Smooth muscle cell of the brain vasculature (primary cell): ENCODE measurements at regions not wholly inside any gene's neighbourhood (a gene's known extent, or its start where the extent isn't known, plus 50 kb on each side); places are given as distances from the start of the nearest gene placed in this dataset.
"Not testable (repeated sequence)": the region's sequence is repeated elsewhere in the genome, so short reads cannot be mapped to it uniquely, and the experiment has no call there.

Experiments
- DNase-seq: peaks from one replicate; pipeline ENCODE4 v3.0.0-alpha.2; 2012; ENCODE audit warnings: low read depth, low spot score

DNA sequence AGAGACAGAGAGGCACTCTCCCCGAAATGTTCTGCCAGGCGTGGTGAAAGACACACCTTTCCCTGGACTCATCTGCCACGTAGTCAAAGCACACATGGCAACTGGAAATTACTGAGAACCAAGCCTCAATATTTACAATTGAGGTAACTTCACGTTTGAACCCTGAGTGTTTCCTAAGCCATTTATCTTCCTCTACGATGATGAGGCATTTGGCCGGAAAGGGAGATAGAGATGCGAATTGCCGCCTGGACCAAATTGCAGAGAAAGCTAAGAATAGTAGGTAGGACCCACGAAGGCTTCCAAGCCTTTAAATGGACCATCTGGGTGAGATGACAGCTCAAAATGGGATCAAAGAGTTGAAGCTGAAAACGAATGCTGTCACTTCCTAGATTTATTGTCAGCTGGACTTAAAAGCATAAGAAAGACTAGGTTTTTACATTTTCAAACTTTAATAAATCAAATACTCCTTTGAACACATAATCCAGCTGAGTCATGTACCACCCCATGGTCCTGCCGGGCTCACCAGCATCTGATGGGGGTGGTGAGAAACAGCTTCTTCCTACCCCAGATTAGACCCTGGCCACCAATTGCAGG lies 135.6 kb upstream of the LYZL2 start:
- DNase-seq: no peak

DNA sequence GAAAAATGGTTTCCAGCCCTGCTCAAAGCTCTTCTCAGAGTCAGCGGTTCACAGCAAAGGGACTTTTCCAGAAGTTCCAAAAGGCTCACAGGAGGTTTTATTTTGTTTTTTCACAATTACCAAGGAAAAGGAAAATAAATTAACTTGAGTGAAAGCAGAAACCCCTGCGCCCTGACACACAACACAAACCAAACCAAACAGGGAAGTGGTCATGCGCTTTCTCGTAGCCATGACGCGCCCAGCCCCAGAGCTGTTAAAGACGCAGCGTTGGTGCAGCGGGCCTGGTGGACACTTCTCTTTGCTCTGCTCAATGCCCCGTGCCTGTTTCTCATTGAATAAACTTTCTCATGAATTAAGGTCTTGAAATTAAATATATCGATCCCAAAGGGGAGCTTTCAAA lies 134.4 kb upstream of the LYZL2 start:
- DNase-seq: no peak

DNA sequence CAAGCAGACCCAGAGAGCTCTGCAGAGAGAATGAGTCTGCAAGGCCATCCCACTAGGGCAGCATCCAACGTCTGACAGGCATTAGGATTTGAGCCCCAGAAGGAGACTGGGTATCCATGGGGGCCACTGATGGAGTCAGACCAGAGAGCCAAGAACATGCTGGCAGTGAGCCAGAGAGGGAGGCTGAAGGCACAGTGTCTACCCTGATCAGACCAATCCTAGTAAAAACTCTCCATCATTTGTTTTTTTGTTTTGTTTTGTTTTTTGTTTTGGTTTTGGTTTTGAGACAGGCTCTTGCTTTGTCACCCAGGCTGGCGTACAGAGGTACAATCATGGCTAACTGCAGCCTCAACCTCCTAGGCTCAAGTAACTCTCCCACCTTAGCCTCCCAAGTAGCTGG lies 133.1 kb upstream of the LYZL2 start:
- DNase-seq: no peak

DNA sequence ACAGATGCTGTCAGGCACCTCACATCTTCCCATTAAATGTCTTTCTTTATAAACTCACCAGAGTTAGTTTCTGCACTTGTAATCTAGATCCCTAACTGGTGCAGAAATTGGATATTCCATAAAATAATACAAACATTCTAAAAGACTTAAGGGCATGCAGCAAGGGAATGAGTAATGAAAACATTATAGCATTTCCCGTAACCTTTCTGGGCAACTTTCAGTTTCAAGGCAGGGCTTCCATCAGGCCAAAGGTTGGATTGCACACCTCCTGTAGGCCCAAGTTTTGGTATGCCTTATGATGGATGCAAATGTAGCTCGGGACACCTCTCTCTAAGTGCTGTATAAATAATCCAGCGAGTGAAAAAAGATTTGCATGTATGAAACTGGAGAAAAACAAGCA lies 129.9 kb upstream of the LYZL2 start:
- DNase-seq: peak; percentile 52

DNA sequence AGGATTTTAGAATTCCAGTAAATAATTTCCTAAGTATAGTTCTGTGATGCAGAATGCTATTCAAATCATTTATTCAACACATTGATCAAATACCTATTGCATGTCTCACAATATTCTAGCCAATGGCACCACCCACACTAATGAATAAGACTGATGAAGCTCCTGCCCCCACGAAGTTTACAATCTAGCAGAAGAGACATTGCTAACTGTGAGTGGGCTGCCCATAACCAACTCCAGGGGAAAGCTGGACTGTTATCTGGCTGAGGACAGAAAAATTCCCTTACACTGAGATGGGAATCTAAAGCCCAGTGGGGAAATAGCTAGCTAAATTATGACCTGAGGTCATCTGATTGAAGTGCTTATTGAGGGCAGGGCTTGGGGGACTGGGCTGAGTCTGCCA lies 128.8 kb upstream of the LYZL2 start:
- DNase-seq: no peak

DNA sequence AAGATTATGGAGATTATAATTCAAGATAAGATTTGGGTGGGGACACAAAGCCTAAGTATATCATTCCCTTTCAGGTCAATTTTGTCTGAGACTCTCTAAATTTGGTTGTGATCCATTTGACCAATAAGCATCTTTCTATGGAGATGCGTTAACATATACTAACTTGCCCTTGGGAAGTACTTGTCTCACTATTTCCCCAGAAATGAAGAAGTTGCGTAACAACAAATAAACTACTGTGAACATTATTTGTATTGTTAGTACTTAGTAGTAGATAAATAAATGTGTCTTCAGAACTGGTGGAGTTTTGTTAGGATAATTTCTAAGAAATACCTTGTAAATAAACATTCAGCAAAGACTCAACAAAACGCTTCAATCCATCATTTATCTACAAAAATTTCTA lies 127.3 kb upstream of the LYZL2 start:
- DNase-seq: no peak

DNA sequence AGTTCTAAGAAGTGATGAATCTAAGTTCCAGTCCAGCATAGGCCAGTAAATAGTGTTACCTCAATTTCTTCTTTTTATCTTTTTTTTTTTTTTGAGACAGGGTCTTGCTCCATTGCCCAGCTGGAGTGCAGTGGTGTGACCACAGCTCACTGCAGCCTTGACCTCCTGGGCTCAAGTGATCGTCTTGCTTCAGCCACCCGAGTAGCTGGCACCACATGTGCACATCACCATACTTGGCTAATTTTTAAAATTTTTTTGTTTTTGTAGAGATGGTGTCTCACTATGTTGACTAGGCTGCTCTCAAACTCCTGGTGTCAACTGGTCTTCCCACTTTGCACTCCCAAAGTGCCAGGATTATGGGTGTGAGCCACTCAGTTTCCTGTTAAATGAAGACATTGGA lies 126.6 kb upstream of the LYZL2 start:
- DNase-seq: no peak

DNA sequence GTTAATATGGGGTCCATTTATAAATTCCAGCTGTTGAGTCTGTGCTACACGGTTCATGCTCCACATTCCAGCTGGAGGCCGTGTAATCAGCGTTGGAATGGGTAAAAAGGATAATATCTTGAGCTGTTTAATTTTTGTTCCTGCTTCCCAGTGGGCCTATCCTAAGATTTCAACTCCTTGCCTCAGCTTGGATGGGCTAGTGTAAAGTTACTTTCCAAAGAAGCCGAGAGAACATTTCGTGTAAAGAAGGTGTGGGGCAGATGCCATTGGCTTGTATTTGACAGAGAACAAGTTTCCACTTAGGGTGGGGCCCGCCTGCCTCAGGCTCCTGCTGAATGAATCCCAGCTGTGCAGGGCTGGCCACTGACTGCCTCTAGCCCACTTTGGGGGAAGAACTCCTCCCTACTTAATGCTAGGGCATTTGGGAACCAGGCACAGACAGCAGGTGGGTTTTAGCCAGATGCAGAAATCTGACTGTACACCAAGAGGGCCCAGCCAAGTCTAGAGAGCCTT lies 125.9 kb upstream of the LYZL2 start:
- no peak for DNase-seq

DNA sequence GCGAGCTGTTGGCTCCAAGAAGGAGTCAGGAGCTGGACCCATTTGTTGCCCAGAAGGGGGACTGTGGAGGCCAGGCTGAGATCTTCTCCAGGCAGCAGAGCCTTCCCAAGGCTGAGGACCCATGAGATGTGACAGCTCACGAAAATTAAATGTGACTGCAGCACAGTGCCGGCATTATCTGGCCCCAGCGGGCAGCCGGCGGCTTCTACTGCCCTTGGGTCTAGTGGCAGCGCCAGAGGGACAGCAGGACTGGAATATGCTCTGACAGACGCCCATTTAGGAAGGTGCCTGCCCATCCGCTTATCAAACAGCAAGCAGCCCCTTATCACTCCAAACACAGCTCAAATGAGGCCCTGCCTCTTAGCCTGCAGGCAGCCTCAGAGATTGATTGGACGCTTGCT lies 122.9 kb upstream of the LYZL2 start:
- DNase-seq: no peak

DNA sequence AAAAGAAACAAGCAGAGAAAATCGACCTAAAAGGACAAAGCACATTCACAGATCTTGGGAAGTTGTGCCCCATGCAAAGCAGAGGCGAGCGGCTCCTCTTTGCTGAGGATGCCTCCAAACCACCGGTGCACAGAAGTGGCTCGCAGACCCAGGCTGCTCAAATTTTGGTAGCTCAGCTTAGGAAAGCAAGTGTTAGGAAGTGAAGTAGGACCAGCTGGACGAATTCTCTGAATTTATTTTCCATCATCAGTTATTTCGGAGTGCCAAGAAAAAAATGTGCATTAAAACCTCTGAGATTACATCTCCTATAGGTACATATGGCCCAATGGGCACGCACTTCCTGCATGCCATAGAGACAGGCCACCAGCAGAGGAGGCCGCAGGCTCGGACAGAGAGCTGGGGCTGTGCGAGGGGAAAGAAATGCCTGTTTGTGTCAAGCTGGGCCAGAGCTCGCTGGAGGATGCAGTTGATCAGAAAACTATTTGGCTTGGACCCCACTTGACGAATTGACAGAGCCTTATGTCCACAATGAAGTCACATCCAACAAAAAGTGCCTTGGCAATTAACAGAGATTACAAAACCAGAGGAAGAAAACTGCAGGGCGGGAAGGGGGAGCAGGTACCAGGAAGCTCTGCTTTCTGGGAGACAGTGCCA lies 122.3 kb upstream of the LYZL2 start:
- peak; percentile 40 for DNase-seq

DNA sequence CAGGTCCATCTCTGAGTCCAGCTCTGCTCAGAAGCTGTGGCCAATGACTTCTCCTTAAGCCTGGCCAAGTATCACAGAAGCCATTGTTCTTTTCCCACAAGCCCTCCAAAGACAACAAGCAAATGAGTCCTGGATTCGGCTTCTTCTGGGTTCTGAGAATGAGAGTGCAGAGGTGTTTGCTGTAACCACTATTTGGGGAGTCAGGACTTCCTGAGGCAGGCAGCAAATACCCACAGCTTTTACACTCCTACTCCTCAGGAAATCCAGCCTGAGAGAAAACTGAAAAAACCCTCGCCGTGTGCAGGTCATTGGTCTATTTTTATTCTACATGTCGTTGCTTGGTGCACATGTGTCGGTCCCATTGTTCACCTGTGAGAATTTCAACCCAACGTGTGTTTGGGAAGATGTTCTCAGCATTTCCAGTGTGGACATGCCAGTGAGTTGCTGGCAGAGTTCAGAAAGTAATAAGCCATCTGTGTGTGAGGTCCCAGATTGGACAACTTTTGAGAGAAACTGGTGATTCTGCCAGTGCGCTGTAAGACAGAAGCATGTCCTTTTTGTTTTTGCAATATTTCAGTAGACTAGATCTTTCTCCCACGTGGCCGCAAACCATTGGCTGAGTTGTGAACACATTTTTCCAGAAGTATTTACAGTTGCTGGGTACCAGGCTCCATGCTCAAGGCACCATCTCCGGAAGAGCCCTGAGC lies 121.6 kb upstream of the LYZL2 start:
- no peak for DNase-seq

DNA sequence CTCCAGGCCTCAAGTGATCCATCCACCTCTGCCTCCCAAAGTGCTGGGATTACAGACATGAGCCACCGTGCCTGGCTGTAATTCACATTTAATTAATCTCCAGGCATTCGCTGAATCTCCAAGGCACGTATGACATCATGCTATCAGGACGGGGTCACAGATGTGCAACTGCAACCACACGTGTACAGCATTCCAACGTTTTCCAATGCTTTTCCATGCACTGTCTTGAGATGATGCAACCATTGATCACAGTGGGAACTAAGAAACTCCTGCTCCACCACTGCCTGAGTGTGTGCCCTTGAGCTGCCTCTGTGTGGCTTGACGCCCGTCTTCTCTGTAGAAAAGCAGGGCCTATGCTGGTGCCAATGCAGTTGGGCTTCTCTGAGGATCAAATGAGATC lies 119.8 kb upstream of the LYZL2 start:
- DNase-seq: no peak

DNA sequence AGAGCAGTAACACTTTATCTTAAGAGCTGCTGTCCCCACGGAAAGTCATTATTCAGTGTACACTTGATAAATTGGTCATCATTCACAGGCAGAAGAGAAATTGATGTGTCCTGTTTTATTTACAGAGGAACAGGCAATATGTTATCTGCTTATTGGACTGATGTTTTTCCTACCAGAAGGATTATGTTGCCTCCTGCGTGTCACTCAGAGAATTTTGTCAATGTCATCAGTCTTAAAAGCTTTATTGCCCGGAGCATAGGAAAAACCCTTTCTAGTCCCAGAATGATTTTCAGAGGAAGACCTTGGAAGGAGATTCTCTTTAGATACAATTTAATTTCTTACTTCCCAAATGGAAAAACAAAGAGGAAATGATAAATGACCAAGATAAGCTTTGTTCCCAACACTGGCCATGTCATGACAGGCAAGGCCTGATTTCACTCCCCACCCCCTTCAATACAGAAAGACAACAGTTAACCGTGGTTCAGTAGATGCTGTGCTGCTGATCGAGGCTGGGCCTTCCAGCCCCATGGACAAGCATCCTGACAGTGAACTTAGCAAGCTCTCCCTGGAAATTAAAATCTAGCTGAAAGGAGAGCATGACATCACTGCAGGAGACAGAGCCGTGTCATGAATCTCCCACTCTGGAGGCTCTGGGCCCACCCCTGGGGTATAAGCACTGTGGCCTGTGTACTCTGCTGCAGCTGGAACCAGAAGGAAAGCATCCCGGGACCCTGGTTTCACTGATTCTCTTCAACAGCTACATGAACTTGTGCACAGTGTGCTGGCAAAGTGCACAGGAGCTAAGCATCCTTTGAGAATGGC lies 118.8 kb upstream of the LYZL2 start:
- DNase-seq: no peak

DNA sequence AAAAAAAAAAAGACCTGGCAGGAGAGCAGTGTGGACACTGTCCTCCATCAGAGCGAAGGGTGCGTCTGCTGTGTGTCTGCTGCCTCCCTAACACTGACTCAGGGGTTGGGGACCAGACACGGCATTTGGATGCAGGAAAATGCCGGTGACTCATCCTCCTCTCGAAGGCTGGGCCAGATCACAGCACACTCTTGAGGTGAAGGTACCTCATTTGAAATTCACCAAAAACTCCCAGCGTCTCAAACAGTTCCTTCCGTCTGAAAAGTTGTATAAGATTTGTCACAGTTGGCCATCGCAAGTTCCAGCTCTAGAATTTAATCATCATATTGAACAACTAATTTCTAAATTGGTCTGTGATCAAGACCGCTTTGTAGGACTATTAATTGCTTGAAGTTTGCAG lies 118.1 kb upstream of the LYZL2 start:
- DNase-seq: no peak

DNA sequence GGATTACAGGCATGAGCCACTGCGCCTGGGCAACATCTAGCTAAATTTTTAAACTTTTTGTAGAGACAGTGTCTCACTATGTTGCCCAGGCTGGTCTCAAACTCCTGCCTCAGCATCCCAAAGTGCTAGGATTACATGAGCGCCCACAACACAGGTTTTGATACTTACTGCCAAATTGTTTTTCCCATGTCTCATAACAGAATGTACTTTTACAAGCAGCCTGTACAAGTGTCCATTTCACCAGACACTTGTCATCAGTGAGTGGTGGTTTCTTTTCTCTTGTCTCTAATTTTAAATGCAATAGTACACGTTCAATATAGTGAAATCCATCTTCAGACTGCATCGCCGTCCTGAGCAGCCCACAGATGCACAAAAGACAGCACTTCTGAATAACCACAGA lies 116.4 kb upstream of the LYZL2 start:
- no peak for DNase-seq

DNA sequence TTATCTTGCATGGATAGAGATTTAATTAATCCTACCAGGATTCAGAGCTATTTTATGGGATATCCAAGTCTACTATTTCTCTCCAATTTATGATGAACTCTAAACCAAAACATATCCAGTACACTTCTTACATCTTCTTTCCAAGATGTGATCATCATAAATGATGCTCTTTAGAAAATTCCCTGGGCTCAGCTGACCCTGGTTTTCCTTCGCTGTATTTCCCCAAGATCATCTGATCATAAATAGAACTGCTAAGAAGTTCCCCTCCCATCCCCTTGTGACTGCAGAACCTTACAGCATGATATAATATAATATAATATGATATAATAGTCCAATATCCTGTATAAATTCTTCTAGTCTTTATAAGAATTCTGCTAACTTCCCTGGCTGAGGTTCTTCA lies 114.6 kb upstream of the LYZL2 start:
- no peak for DNase-seq

DNA sequence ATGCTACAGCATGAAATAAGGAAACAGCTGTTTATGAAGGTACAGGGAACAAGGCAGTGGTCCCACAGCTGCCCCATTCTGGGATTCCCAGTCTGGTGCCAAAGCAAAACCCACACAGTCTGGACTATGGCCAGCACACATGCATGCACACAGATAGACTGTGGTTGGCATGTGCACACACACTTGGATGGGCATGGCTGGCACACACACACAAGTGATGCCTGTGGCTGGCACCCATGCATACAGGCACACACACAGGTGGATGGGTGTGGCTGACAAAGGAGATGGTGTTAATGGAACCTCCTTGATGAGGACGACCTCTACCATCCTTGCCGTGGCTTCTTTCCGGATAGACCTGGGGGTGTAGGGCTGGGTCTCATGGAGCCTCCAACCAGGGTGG lies 114.0 kb upstream of the LYZL2 start:
- no peak for DNase-seq

DNA sequence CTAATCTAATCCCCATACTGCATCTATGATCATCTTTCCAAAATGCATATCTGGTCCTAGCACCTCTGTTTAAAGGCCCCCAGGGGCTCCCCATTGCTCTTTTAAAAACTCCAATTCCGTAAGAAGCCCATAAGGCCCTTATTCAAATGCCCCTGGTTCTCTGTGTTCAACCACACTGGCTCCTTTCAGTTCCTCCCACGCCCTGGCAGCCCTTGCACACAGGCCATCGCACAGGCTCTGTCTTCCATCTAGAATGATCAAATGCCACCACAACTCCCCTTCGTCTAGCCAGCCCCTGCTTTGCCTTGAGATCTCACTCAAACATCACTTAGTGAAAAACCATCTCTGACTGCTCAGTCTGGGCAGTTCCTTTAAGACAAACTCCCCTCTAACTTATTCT lies 112.9 kb upstream of the LYZL2 start:
- no peak for DNase-seq

DNA sequence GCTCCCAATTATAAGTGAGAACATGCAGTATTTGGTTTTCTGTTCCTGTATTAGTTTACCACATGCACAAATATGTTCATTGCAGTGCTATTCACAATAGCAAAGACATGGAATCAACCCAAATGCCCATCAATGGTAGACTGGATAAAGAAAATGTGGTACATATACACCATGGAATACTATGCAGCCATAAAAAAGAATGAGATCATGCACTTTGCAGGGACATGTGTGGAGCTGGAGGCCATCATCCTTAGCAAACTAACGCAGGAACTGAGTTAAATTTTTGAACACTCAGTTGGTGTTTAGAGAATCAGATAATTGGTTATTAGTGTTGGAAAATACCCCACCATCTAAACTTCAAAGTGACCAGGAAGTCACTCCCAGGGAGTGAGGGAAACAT lies 111.2 kb upstream of the LYZL2 start:
- not testable (repeated sequence) for DNase-seq

DNA sequence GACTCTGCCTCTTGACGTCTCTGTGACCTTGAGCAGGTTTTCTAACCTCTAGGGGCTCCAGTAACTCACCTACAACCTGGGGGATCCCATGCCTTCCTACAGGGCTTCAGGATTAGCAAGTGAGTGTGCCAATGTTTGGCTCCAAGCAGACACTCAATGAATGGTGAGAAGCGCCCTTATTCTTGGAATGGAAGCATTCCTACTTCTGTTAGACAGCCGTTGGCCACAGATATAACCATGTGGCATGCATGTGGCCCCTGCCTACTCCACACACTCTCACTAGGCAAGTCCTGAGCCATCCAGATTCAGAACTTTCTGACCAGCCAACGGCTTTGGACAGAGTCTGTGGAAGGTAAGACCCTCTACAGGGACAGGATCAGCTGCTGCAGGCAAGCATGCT lies 108.9 kb upstream of the LYZL2 start:
- DNase-seq: no peak

DNA sequence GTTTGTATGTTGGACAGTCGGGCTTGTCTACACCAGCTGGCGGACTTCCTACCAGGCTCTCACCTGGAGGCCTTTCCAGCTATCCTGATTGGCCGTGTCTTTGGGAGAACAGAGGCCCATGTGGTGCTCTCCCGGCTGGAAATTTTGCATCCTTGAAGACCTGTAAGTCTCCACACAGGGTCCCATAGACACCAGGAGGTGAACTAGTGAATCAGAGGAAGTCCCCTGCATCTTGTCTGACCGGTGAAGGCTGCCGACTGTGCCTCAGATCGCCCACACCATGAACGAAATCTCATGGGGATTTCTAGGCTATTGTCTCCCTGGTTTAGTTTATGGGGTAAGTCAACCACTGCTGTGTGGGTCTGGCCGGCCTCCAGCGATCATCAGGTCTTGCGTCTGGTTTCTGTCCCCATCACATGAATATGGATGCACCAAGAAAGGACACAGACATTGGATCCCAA lies 108.4 kb upstream of the LYZL2 start:
- DNase-seq: no peak

DNA sequence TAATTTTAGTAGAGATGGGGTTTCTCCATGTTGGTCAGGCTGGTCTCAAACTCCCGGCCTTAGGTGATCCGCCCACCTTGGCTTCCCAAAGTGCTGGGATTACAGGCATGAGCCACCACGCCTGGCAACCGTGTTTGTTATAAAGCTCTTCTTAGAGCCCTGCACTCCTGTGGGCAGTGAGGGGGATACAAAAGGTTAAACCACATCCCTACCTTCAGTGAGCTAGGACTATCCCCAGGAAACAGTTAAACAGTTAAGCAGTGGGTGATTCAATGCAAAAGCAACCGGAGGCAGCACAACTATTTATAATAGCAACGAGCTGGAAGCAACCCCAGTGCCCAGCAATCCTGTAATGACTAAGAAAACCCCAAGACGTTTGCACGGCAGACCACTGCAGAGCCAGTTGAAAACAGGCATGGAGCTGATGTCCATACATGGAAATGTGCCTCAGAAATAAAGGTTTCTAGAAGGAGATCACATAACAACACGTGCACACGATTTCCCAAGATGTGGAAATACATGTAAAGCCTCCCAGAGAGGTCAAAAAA lies 107.2 kb upstream of the LYZL2 start:
- DNase-seq: peak; percentile 91
